ENCODE measurements at regions not wholly inside any gene's neighbourhood (a gene's known extent, or its start where the extent isn't known, plus 50 kb on each side); places are given as distances from the start of the nearest gene placed in this dataset.

DNA sequence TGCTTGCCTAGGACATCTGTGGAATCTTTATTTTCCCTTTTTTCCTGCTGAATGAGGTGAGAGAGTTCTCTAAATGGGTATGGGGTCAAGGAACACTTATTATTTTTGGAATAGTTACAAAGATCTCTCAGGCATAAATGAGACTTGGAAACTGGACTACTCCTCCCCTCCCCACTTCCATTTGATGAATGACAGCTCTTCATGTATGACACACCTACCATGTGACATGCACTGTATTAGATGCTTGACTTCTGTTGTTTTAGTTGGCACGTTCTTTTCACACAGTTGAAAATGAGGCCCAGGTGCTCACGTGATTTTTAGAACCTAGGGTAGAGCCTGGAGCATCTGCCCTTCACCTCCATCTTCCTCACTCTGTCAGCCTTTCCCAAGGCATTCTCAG is 62.4 kb downstream of the VCPKMT start:
- TF ChIP-seq CTCF (IDR thresholded peaks at IDR 0.05) (no peak), POLR2A (IDR thresholded peaks at IDR 0.05) (no peak)
